Stimulated activated CD8-positive, alpha-beta memory T cell treated with anti-CD3 and anti-CD28 coated beads, Interleukin-2, amount 100 ng/mL, for 48 hours (primary cell): ENCODE measurements at regions not wholly inside any gene's neighbourhood (a gene's known extent, or its start where the extent isn't known, plus 50 kb on each side); places are given as distances from the start of the nearest gene placed in this dataset.
"Not testable (repeated sequence)": the region's sequence is repeated elsewhere in the genome, so short reads cannot be mapped to it uniquely, and the experiment has no call there.

Source experiments
- DNase-seq, 2 donors: peaks; one replicate each; pipeline ENCODE4 v3.0.0-alpha.2; 2020; ENCODE audit warnings: low read depth in 2 of 2

DNA sequence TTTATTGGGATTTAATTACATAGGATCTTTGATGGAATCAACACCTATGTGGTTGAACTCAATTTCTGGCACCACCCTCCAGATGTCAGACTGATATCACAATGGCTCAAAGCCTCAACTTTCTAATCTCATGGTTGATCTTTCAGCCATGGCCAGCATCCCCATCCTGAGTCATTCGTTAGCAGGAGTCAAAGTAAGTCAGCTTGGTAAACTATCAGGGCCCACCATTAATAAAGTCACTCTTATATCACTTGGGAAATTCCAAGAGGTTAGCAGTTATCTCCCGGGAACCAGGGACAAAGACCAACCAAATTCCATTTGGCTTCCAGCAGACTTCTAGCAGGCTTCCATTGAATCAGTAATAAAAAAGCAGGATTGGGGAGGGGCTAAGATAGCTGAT is 50.7 kb upstream of the TNFSF4 start:
- DNase-seq, result no peak

DNA sequence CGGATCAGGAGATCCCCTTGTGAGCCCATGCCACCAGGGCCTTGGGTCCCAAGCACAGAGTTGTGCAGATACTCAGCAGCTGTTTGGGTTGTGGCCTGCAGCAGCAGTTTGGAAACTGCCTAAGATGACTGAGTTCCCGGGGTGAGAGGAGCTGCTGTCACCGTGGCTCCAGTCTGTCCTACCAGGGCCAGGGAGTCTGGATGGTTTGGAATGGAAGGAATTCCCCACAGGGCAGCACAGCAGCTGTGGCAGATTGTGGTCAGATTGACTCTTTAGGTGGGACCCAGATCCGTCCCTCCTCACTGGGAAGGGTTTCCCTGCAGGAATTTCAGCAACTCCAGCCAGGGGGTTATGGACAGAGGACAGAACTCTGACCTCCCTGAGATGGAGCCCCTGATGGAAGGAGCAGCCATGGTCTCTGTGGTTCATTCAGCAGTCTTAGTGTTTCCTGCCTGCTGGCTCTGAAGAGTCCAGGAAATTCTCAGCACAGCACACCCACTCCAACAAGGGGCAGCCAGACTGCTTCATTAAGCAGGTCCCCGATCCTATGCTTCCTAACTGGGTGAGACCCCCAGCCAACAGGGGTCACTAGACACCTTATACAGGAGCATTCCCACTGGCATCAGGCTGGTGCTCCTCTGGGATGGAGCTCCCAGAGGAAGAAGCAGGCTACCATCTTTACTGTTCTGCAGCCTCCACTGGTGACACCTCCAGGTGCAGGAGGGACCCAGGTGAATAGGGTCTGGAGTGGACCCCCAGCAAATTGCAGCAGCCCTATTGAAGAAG is 51.5 kb upstream of the TNFSF4 start:
- no peak for DNase-seq

DNA sequence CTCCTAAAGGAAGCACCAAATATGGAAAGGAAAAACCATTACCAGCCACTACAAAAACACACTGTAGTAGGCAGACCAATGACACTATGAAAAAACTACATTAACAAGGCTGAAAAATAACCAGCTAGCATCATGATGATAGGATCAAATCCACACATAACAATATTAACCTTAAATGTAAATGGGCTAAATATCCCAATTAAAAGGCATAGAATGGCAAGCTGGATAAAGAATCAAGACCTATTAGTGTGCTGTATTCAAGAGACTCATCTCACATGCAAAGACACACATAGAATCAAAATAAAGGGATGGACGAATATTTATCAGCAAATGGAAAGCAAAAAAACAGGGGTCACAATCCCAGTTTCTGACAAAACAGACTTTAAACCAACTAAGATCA is 53.2 kb upstream of the TNFSF4 start:
- DNase-seq, result not testable (repeated sequence)

DNA sequence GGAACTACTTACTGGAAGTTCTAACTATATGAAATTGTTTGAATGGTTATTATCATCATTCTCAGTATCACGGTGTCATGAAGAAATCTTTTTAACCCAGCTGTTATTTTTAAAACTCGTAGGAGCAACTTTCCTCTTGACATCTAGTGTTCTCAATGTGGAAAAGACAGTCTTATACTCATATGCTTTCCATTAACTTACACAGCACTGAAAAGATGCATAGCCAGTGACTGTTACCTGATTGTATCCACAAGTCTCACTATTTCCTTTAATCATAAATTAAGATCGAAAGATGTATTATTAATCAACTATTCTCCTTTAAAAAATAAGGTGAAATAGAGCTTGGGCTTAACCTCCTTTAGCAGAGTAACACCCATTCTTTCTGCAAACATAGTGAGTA is 59.7 kb upstream of the TNFSF4 start:
- DNase-seq, result no peak

DNA sequence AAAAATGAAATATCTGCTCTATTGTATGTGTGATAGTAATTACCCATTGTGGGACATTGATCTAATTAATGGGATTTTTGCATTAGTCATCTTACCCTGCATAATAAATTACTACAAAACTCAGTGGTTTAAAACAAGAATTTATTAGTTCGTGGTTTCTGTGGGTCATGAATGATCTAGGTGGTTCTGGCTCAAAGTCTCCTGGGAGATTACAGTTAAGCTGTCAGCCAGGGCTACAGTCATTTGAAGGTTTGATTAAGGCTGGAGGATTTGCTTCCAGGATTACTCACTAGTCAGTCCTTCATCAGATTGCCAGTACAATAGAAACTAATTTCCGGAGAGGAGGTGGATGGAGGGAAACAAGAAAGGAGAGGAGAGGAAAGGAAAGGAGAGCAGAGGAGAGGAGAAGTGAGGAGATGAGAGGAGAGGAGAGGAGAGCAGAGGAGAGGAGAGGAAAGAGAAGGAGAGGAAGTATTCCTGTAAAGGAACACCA is 60.4 kb upstream of the TNFSF4 start:
- no peak for DNase-seq

DNA sequence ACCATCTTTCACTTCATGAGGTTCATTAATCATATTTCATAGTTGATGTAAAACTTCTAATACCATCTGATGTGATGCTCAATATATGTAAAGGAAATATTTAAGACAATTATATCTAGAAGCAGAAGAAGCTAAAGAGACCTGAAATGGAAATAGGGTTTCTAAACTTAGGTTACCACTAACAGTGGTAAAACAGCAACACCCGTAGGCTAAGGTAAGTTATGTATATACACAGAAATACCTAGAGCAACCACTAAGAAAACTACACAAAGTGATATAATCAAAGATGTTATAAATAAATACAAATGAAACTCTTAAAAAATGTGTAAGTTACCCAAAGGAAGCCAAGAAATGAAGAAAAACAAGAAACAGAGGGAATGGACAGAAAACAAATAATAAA is 61.1 kb upstream of the TNFSF4 start:
- DNase-seq, result no peak

DNA sequence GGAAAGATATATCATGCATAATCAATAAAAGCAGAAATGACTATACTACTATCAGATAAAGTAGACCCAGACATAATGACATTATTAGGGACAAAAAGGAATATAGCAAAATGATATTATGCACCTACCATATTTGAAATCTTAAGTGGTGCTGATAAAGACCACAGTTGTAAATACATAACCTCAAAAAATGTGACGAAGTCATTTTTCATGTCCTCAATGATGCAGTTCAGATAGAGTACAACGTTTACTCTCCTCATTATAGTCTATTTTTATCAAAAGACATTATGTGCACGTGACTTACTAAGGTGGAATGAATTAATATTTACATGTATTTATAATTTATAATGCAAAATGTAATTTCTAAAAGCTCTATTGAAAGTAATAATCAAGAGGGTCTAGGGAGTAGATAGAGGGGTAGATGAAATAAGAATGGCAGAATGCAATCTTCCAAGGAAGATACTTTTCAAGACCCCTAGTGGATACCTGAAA is 61.7 kb upstream of the TNFSF4 start:
- DNase-seq, result no peak

DNA sequence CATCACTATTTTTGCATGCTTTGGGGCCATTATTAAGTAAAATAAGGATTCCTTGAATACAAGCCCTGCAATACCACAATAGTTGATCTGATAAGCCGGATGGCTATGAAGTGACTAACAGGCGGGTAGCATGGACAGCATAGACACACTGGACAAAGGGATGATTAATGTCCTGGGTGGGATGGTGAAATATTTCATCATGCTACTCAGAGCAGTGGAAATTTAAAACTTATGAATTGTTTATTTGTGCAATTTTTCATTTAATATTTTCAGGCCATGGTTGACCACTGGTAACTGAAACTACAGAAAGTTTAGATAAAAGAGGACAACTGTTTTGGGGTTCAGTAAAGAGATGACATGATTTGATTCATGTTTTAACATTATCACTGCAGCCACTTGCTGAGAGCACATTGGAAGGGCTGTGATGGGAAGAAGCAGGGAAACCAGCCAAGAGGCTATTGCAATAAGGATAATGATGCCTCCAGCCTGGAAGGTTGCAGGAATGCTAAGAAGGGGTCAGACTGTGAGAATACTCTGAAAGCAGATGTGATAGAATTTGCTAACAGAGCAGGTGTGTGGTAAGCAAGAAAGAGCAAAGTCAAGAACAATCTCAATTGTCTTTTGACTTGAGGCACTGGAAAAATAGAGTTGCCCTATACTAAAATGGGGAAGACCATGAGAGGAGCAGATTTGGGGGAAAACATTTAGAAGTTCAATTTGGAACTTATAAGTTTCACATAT is 62.5 kb upstream of the TNFSF4 start:
- DNase-seq, result no peak

DNA sequence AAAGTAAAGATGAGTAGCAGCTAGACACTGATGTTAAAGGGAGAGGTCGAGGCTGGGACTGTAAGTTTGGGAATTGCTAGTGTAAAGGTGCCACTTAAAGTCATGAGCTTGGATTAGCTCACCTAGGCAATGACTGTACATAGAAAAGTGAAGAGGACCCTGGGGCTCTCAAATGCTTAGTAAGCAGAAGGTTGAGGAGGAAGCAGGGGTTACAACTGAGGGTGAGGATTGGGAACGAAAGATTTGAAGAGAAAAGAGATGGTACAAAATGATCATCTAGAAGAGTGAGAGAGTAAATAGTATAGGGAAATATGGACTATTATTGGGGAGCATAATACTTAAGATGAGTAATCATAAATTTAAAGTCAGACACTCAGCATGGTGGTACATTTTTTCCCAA is 63.1 kb upstream of the TNFSF4 start:
- no peak for DNase-seq

DNA sequence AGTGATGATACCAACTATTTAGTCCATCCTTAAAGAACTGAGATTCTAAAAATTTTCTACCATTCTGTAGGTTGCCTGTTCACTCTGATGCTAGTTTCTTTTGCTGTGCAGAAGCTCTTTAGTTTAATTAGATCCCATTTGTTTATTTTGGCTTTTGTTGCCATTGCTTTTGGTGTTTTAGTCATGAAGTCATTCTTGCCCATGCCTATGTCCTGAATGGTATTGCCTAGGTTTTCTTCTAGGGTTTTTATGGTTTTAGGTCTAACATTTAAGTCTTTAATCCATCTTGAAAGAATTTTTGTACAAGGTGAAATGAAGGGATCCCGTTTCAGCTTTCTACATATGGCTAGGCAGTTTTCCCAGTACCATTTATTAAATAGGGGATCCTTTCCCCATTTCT is 63.9 kb upstream of the TNFSF4 start:
- DNase-seq, result not testable (repeated sequence)

DNA sequence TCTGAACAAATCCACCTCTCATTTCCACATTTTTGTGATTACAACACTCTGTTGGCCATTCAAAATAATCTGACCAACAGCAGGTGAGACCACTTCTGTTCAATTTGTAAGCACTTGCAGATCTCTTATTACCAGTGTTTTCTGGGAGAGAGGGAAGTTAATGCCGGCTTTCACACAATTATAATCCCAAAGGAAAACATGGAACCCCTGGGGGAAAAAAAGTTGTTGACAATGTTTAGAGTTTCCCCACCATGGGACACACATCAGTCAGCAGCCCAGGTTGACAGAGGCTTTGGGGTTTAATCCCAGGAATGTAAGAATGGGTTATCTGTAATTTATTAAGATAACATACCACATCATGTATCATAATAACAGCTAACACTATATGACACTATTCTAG is 68.4 kb upstream of the TNFSF4 start:
- no peak for DNase-seq

DNA sequence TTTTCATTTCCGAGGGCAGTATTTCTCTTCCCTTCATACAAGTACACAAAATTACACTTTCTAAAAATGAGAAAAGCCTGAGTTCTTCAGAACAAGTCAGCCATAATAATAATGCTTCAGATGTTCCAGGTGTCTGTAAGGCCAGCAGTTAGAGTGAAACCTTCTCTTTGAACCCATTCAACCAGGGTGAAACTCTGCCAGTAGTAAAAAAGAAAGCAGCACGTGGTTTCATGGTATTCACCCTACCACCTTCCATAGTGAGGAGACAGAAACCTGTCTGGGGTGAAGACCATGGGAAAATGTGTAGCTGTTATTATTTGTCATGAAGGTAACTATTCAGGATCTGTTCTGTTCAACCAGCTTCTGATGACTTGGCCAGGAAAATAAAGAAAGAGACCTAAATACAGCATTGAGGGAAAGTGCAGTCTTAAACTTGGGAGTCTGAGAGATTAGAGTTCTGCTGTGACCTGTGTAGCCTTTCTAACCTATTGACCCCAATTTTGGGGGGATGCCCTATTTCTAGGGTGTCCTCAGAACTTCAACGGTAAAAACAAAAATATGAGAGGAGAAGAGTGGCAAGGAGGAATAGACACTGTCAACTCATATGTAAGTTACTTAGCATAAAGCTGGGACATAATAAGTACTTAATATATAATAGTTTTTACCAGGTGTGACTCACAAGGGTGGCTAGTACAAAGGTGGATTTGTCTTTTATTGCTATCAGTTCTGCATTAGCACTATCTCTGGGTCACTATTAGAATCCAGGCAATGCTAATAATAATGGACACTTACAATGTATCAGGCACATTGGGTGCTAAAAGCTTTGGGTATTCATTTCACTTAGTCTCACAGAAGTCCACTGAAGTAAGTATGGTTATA is 70.0 kb upstream of the TNFSF4 start:
- DNase-seq, result no peak

DNA sequence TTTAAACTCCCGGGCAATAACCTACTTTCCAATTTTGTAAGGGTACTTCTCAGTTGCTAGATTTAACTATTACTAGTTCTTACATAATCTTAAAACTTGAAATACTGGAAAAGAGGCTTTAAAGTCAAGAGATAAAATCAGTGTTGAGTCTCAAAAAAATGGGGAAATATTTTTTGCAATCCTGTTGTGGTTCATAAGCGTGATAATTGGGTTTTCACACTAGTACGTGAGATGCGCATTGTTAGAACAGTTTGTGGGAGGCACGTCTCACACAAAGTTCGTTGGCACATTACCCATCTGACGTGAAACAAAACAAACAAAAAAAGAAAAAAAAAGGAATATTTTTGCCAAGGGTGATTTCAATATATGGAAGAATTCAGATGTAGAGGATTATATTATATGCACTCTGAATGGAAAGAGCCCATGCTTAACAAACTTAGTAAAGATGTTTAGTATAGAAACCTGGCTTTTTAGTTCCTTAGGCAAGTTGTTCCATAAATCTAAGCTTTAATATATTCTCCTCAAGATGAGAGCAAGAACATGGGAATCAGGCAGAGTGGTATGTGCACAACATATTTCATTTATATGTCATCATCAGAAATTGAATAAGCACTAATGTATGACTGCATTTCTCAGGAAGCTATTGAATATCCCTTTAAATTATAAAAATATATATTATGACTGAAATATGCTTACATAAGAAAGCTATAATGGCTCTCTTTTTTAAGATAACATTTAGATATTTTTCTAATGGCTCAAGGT is 73.9 kb upstream of the TNFSF4 start:
- no peak for DNase-seq

DNA sequence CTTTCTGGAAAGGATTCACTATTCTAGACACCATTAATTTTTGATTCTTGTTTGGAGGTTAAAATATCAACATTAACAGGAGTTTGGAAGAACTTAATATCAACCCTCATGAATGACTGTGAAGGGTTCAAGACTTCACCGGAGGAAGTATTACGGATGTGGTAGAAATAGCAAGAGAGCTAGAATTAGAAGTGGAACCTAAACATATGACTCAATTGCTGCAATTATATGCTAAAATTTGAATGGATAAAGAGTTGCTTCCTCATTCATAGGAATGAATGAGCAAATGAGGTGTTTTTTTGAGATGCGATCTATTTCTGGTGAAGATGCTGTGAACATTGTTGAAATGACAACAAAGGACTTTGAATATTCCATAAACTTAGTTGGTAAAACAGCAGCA is 77.9 kb upstream of the TNFSF4 start:
- no peak for DNase-seq

DNA sequence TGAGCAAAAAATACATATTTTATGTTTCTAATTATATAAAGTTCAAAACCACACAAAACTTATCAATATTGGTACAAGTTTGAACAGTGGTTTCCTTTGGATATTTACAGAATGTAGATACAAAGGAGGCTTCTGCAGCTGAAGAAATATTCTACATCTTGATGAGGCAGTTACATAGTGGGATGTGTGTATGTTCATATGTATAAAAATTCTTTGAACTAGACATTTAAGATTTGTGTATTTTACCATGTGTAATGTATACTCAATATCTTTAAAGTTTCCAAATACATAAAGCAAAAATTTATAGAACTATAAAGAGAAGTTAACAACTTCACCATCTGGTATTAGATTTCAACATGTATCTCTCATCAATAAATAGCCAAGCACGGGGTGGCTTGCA is 80.7 kb upstream of the TNFSF4 start:
- DNase-seq, result no peak

DNA sequence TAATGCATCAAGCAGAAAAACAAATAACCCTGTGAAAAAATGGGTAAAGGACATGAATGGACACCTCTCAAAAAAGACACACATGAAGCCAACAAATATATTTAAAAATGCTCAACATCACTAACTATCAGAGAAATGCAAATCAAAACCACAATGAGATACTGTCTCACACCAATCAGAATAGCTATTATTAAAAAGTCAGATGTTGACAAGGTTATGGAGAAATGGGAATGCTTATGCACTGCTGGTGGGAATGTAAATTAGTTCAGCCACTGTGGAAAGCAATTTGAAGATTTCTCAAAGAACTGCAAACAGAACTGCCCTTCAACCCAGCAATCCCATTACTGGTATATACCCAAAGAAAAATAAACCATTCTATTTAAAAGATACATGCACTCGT is 86.6 kb upstream of the TNFSF4 start:
- no peak for DNase-seq

DNA sequence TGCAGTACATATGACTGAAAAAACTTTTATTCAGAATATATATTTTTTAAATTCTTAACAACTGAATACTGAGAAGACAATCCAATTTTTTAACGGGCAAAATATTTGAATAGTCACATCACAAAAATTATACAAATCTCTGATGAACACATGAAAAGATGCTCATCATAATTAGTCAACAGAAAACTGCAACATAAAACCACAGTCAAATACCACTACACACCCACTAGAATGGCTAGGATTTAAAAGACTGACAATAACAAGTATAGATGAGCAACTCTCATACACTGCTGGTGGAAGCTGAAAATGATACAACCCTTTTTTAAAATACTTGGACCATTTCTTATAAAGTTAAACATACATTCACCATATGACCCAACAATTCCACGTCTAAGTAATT is 87.7 kb upstream of the TNFSF4 start:
- no peak for DNase-seq

DNA sequence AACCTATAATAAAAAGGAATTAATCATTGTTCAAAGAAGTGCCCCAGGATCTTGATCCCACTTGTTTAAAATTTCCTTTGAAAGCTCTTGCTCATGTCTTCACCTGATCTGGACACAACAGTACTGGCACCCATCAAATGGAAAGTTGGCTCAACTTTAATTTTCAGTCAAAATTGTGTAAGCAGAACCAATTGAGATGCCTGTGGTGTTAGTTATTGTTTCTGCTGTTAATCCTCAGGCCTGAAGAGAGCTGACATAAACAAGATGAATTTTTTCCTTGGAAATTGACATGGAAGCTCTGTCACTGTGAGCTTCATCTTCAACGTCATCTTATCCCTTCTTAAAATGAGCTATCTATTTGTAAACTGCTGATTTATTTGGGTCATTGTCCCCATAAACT is 88.3 kb upstream of the TNFSF4 start:
- DNase-seq, result no peak

DNA sequence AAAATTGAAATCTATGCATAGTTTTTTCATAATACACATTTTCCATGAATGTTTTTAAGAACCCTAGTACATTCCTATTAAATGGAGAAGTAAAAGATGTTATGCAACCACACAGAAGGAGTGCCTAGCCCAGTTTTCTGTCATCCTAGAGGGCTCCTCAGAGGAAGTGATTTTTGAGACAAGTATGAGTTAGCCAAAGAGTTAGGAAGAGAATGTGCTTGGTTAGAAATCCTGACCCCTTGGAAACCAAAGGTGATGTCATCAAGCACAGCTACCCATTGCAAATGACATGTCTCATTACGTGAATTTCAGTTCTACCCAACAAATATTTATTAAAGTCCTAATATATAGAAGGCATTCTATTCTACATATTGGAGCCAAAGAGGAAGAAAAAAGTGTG is 88.9 kb upstream of the TNFSF4 start:
- no peak for DNase-seq

DNA sequence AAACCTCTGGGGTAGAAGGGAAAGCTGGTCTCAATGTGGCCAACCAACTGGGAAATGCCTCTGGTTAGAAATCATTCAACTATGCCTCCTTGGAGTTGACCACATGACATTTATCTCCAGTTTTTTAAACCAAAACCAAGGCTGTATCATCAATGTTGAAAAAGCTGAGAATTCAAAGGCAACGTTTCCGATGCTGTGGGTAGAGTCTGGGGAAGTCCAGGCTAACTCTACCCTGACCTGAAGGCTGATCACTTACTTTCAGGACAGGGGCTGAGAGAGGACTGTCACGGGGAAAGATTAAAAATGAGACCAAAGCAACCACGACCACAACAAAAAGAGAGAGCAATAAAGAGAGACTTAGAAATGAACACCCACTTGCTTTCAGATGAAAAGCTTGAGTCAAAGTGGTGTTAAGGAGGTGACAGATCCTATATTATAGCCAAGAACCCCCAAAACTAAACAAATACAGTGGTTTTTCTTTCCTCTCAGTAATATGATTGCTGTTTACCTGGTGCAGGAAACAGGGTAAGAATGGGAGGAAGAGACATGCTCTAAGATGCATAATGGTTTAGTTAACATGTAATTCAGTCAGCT is 90.8 kb upstream of the TNFSF4 start:
- DNase-seq, result peak; percentile 10 to 20
